Renal cortex interstitium (tissue), 11 donors: ENCODE measurements at regions not wholly inside any gene's neighbourhood (a gene's known extent, or its start where the extent isn't known, plus 50 kb on each side); places are given as distances from the start of the nearest gene placed in this dataset.

ENCODE experiments used
- DNase-seq, 11 donors: peaks; one replicate each; pipeline ENCODE4 v3.0.0-alpha.2; 2013; ENCODE audit warnings: low read depth in 9 of 11, low spot score in 4 of 11; ENCODE audit errors: extremely low read depth in 1 of 11

DNA sequence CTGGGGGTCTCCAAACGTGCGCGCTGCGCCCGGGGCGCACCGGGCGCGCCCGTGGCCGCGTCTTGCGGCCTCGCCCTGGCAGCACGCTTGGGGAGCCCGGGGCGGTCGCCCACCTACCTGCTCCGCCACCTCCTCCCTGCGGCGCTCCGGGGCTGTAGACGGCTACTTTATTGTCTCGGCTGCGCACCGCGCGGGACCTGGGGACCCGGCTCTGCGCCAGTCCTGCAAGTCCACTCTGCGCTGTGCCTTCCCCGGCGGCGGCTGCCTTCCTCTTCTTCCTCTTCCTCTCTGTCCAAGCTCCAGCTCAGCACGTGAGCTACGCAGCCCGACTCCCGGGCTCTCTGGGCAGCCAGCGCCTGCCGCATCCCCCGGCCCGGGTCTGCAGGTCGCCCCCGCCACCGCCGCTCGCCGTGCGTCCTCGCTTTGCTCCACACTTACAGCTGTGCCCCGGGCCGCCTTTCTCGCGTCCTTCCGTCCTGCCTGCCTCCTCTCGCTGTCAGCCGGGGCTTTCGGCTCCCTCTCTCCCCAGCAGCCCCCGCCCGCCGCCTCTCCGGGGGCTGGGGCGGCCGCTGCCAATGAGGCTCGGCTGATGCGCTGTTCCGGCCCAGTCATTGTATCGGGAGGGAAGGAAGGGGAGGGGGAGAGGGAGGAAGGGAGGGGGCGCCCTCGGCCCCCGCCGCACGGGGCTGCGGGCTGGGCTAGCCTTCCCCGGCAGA, 156.4 kb upstream of the FRMD4B start:
- DNase-seq: peak in 5 of 11 donors; percentile 32 to 52 (median 38)

DNA sequence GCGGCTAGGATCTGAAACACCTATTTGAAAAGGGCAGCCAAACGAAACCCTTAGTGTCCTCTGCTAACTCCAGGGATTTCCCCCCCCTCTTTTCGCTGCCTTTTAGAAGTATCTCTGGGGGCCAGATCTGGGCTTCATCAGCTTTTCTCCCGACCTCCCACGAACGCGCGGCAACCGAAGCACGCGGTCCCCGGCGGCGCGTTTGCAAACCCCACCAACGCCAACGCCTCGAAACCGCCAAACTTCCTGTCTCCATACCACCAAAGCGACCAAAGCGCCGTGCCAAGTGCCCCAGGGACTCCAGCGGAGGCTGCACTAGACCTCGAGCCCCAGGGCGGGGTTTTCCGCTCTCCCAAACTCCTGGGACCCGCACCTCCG, 155.8 kb upstream of the FRMD4B start:
- peak in 2 of 11 donors; percentile 21 to 36 for DNase-seq

GRCh38 chr3:69540706-69541581, 155.1 kb upstream of the FRMD4B start:
- DNase-seq: peak in 5 of 11 donors; percentile 18 to 49 (median 25)

DNA sequence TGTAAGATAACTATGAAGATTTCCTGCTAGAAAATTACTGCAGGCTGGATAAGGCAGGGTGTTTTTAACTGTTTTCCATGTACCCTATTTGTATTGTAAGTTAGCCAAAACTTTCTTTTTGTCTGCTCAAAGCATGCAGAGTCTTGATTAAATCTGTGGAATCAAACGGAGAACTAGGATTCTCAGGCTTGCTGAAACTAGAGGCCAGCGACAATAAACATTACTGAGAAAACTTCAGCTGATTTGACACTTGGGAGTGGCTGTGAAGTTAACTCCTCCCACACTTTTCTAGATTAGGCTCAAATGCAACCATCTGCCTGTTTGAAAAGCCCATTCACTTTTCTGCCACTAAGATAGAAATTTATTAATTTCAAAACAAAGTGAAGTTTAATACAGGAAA, 153.2 kb upstream of the FRMD4B start:
- DNase-seq: no peak

DNA sequence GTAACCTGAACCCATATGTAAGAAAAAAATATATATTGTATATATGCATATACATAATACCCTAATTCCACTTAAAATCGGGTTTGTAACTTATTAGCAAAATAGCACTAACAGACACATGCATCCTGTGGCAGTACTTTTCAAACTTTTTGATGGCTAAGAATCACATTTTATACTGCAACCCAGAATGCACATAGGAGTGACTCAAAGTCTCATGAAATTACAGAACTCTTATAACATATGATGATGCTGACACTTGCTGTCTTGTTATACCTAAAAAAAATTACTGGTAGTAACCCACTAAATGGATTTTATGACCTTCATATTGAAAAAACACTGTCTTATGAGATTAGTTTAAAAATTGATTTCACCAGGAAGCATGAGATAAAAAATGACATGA, 152.4 kb upstream of the FRMD4B start:
- no peak for DNase-seq

DNA sequence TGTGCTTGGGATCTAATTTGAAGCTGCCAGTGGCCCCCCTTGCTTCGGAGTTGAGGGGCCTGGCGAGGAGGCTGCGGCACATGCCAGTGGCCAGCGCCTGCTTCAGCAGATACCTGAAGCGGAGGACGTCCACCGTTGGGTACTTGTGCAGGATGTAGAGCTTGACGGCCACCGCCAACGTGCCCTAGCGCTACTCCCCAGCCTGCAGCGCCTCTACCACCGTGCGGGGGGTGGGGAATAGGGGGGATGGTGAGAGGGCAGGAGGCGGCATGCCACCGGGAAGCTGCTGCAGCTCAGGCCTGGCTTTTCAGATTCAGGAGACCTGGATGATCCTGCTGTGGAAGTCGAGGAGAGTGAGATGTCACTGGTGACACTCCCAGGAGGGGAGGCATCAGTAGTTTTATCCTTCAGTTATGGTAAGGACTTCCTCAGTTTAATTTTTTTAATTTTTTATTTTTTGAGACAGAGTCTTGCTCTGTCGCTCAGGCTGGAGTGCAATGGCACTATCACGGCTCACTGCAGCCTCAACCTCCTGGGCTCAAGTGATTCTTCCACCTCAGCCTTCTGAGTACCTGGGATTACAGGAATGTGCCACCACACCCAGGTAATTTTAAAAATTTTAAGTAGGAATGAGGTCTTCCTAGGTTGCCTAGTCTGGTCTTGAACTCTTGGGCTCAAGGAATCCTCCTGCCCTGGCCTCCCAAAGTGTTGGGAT, 150.6 kb upstream of the FRMD4B start:
- DNase-seq: no peak

DNA sequence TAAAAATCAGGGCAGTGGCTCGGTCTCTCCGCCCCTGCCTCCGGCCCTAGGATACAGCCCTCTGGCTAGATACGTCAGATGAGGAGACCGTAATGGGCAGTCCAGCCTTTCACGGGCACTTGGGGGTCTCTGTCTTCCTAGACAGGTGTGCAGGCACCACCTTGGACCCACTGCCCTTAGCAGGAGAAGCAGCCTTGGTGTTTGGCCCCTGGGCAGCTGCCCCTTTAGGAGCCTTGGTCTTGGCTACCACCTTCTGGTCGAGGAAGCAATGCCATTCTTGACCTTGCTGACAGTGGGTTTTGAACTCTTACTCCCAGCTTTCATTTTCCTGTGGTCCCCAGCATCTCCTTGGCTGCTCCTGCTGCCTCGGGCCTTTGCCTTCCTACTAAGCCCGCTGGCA, 149.7 kb upstream of the FRMD4B start:
- no peak for DNase-seq

GRCh38 chr3:69532547-69533224, 146.8 kb upstream of the FRMD4B start:
- DNase-seq: no peak

- no peak for DNase-seq
Measured at GRCh38 chr3:69531576-69532546, 146.0 kb upstream of the FRMD4B start.

DNA sequence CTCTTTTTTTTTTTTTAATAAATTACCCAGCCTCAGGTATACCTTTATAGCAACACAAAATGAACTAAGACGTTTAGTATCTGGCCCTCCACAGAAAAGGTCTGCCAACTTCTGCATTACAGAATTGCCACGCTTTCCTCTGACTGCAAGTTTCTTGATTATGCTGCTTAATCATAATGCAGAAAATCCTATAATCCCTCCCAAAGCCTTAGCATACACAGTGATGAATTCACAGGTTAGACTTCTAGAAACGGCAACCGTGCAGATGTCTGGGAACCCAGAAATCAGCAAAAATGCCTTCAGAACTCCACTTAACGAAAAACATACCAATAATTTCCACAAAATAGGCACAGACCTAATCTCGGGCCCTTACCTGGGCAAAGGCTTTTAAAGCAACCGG, 144.7 kb upstream of the FRMD4B start:
- DNase-seq: no peak

DNA sequence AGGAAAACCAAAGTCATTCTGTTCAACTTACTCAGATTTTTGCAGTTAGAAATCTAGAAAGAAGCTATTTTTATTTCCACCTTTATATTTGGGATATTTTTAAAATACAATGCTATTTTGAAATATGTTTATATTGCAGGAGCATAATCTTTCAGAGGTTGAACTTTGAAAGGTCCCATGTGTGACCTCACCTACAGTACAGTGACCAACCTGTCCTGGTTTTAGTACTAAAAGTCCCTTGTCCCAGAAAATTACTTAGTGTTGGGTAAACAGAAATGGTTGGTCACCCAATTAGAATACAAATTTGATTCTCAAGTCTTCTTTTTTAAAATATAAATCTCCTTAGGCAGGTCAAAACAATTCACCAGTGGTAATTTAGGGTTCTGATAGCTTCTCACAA, 141.6 kb upstream of the FRMD4B start:
- no peak for DNase-seq

DNA sequence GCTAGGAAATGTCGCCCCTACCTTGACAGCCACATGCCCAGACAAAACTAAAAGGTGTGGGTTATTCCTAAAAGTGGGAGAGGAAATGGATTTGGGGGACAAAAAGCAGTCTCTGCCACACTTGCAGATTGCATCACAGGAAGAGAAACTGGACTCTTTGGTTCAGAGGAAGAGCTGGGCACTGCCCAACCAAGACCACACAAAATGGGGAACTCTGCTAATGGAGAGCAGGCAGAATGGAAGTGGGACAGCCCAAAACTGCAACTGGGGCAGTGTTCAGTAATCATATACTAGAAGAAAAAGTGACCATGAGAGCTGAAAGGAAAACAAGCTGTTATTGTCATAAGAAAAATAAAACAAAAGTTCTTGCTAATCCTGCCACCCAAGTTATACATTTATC, 138.9 kb upstream of the FRMD4B start:
- DNase-seq: no peak

- no peak for DNase-seq
Measured at GRCh38 chr3:69521286-69521685, 135.4 kb upstream of the FRMD4B start.

DNA sequence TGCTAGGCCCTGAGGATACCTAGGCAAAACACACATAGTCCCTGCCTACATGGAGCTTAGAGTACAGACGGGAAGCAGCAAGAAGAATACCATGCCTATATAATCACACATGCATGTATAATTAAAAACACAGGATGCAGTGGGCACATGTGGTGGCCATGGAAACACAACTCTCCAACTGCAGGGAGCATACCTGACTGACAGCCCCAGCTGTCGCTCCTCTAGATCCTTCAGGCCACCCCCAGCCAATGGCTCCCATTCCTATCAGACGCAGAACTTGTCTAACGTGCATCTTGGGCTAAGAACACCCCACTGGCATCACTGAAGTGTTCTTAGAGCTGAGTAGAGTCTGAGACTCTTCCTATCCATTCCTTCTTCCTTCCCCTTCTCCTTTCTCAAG, 125.5 kb upstream of the FRMD4B start:
- no peak for DNase-seq

DNA sequence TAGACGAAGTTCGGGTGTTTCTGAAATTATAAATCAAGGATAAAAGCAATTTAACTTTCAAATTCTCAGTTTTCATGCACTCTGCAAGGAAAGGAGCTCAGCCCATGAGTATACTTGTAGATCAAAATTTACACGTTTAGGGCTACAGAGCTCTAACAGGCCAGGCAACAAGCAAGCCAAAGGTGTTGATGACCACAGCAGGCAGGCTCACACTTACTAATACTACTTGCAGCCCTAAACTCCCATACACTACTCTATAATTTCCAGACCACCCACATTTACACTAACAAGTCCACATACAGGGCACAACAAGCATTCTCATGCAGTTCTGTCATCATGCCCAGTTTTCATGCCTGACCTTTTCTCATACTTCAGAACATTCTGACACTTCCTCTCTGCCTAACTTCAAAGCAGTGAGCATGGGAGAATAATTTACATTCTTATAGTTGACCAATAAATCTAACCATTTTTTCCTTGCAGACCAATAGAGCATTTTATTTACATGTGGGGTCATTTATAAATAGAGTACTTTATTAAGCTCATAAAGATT, 124.7 kb upstream of the FRMD4B start:
- peak in 7 of 11 donors; percentile 16 to 65 (median 34) for DNase-seq

- no peak for DNase-seq
Measured at GRCh38 chr3:69509288-69509687, 123.4 kb upstream of the FRMD4B start.

DNA sequence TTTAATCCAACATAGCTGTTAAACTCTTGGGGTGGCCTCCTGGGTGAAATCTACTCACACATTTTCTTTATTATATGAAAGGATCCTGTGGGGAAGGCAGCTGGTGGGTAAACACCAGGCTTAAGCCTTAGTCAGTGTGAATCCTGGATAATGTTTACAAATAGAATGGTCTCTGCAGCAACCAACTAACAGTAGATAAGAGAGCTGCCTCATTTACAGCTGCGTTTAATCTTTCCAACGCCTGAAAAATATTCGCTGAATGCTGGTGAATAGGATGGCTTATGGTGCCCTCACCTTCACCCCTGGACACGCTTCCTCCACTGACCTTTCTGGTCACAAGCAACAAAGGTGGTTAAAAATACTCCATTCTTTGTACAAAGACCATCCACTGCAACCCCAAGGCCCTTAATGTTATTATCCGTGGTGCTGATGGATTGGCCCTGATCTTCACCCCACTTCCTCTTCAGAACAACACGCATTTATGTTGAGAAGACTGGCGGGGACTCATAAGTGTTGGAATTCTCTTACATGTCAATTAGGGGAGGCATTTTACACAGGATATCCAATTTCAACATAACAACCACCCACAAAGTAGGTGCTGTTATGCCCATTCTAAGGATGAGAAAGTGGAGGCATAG, 120.0 kb upstream of the FRMD4B start:
- peak in 6 of 11 donors; percentile 17 to 37 (median 25) for DNase-seq
